SU-DHL-6 (cell line): ENCODE measurements at regions not wholly inside any gene's neighbourhood (a gene's known extent, or its start where the extent isn't known, plus 50 kb on each side); places are given as distances from the start of the nearest gene placed in this dataset.

Experiments
- EZH2phosphoT487 ChIP-seq: fragments of 200-600 bp; sonication (generic), shearing (Covaris generic); conservative IDR thresholded peaks from 2 replicates; pipeline ENCODE4 v1.6.1; 2018; ENCODE audit warnings: mild to moderate bottlenecking, antibody characterized with exemption, low read length, moderate library complexity, mixed read lengths
- TF ChIP-seq, protein P1 (sequence below): fragments of 200-600 bp; sonication (generic); IDR thresholded peaks from one replicate; pipeline ENCODE4 v1.5.1; 2017; ENCODE audit warnings: antibody characterized with exemption, mild to moderate bottlenecking, low read length, moderate library complexity; ENCODE audit not compliant: insufficient read depth, poor library complexity, severe bottlenecking

DNA sequence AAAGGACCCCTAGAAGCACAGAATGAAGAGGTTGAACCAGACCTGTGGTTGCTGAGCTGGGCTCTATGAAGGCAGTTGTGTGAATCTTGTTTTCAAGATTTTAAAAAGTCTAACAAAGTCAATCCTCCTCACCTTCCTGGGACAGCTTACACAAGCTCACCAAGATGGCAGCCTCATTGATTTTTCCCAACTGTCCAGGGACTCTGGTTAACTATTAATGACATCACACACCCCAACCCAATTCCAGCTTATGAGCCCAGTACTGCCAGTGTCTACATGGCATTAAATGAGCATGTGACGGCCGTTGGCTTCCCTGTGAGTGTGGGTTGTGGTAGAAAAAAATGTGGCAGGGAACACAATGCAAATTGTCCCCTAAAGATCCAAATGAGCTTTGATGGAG lies 137.0 kb downstream of the CHST1 start:
- TF ChIP-seq, protein P1, sequence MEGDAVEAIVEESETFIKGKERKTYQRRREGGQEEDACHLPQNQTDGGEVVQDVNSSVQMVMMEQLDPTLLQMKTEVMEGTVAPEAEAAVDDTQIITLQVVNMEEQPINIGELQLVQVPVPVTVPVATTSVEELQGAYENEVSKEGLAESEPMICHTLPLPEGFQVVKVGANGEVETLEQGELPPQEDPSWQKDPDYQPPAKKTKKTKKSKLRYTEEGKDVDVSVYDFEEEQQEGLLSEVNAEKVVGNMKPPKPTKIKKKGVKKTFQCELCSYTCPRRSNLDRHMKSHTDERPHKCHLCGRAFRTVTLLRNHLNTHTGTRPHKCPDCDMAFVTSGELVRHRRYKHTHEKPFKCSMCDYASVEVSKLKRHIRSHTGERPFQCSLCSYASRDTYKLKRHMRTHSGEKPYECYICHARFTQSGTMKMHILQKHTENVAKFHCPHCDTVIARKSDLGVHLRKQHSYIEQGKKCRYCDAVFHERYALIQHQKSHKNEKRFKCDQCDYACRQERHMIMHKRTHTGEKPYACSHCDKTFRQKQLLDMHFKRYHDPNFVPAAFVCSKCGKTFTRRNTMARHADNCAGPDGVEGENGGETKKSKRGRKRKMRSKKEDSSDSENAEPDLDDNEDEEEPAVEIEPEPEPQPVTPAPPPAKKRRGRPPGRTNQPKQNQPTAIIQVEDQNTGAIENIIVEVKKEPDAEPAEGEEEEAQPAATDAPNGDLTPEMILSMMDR = no peak
- no peak for TF ChIP-seq EZH2phosphoT487
